GM06990 (cell line): ENCODE measurements at regions not wholly inside any gene's neighbourhood (a gene's known extent, or its start where the extent isn't known, plus 50 kb on each side); places are given as distances from the start of the nearest gene placed in this dataset.
A peak's percentile ranks its signal among the peaks of the same experiment; 100 is the strongest.

Experiments
- DNase-seq: peaks from one replicate; pipeline ENCODE4 v3.0.0-alpha.2; 2011; ENCODE audit not compliant: insufficient read length; ENCODE audit errors: extremely low read depth
- H3K27me3 ChIP-seq: replicated peaks from 2 replicates; pipeline ENCODE4 v1.6.0; 2011; ENCODE audit warnings: low read length; ENCODE audit not compliant: control insufficient read depth, insufficient read depth
- H3K36me3 ChIP-seq: 2 replicates; pipeline ENCODE4 v1.5.1; 2011; ENCODE audit warnings: low read length; ENCODE audit not compliant: control insufficient read depth, insufficient read depth
- H3K4me3 ChIP-seq: replicated peaks from 2 replicates; pipeline ENCODE4 v1.5.1; 2011; ENCODE audit warnings: low read depth, mild to moderate bottlenecking, control low read depth, low read length
- TF ChIP-seq, protein P1 (sequence below): IDR thresholded peaks from 2 replicates; pipeline ENCODE4 v1.5.1; 2011; ENCODE audit warnings: low read length, control low read depth, mild to moderate bottlenecking, inconsistent platforms; ENCODE audit not compliant: insufficient read depth, poor library complexity, severe bottlenecking

DNA sequence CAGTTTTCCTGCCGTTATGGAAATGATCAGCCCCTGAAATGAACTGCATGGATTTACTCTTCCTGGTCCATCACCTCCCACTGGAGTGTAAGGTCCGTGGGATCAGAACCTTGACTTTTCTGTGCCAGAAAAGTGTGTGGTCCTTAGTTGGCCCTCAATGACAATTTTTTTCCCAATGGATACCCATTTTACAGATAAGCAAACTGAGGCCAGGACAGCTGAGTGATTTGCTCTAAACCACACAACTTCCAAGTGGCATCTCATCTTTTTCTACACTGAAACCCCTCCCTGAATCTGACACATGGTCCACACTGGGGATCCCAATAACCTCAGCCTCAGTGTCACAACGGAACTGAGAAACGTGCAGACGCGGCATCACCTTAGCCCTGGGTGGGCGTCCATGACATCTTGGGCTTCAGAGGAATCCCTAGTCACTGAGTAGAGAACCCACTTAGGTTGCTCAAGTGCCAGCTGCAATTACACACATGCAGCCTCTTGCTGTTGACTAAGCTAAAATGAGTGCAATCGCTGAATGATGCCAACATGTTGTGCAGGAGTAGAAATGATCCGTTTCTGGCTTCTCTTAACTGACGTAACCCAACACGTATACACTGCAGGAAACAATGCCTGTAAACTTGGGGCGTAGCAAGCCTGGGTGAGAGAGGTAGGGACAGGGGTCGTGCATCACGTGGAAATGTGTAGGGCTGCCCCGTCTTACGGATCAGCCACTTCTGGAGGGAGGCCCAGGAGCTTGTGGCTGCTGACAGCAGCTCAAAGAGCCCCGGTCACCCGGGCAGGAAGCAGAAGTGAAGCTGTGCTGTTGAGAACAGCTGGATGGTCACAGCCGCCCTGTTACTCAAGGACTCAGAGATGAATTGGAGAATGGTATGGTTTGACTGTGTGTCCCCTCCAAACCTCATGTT lies 136.3 kb downstream of the SHANK2 start:
- no peak for DNase-seq
- TF ChIP-seq, protein P1, sequence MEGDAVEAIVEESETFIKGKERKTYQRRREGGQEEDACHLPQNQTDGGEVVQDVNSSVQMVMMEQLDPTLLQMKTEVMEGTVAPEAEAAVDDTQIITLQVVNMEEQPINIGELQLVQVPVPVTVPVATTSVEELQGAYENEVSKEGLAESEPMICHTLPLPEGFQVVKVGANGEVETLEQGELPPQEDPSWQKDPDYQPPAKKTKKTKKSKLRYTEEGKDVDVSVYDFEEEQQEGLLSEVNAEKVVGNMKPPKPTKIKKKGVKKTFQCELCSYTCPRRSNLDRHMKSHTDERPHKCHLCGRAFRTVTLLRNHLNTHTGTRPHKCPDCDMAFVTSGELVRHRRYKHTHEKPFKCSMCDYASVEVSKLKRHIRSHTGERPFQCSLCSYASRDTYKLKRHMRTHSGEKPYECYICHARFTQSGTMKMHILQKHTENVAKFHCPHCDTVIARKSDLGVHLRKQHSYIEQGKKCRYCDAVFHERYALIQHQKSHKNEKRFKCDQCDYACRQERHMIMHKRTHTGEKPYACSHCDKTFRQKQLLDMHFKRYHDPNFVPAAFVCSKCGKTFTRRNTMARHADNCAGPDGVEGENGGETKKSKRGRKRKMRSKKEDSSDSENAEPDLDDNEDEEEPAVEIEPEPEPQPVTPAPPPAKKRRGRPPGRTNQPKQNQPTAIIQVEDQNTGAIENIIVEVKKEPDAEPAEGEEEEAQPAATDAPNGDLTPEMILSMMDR: no peak
- Histone ChIP-seq H3K4me3 (no peak overlapping the region), H3K27me3 (no peaks in the 10 kb centered on the region; the same call in 1 of the 2 replicates), H3K36me3 (no peaks in the 10 kb centered on the region)

DNA sequence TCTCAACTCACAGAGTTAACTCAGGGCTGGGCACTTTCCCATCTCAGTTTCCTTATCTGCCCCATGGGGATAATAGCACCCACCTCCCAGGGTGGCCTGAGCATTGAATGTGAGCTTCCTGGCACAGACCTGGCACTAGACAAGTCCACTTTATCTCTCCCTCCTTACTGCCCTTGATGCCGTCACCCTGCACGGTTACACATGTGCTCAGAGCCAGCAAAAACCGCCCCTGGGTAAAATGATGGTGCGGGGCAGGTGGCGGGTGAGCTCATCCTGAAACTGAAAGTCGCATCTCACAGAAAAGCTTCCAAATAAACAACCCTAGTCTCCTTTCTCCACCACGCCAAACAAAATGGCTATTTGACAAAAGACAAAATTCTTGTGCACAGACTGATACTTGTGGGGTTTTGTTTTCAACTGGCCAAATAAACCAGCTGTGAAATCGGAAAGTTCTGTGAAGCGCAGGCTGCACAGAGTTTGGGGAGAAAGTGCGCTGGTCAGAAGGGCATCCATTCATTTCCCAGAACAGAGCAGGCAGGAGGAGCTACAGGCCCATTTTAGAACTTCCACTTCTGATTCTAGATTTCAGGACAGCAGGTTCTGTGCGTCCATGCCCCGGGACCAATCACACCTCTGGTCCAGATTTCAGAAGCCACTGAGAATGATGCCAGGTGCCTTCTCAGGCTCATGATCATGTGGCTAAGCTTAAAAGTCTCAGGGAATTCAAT lies 138.1 kb downstream of the SHANK2 start:
- Histone ChIP-seq H3K4me3 (no peak overlapping the region), H3K36me3 (no peaks in the 10 kb centered on the region), H3K27me3 (no peaks in the 10 kb centered on the region; the same call in 1 of the 2 replicates)
- TF ChIP-seq, protein P1: no peak
- DNase-seq: peak; percentile 36

DNA sequence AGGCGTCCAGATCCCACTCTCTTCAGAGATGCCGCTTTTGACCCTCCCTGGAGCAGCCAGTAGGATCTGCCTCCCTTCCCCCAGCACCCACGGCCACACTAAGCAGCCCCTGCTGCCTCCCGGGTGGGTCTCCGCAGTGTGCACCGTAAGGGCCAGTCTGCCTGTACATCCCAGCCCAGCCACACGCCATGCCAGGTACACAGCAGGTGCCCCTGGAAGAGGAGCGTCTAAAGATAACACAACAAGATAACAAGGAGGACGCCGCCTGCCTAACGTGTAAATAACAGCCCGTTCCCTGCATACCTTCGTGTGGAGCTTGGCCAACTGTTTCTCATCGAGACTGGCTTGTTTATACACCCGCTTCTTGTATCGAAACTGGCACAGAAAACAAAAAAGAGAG lies 139.4 kb downstream of the SHANK2 start:
- DNase-seq: no peak
- TF ChIP-seq, protein P1: no peak
- Histone ChIP-seq H3K27me3 (no peaks in the 10 kb centered on the region; the same call in 1 of the 2 replicates), H3K36me3 (no peaks in the 10 kb centered on the region), H3K4me3 (no peak overlapping the region)

DNA sequence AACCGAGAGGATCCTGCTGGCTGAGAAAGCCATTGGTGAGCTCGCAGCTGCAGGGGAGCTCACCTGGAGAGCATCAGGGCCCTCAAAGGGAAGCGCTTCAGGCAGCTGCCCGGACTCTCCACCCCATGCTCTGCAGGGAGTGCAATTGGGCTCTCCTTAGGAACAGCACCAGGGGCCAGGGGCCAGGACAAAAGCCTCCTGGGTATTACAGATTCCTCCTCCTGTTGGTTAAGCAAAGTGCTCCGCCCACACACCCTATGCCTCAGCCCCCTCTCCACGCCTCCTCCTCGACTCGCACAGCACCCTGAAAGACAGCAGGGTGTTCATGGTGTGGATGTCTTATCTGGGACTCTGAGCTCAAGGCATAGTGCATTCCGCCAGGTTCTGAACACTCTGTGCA lies 139.9 kb downstream of the SHANK2 start:
- Histone ChIP-seq H3K36me3 (no peaks in the 10 kb centered on the region), H3K4me3 (no peak overlapping the region), H3K27me3 (no peaks in the 10 kb centered on the region; the same call in 1 of the 2 replicates)
- TF ChIP-seq, protein P1: no peak
- no peak for DNase-seq

DNA sequence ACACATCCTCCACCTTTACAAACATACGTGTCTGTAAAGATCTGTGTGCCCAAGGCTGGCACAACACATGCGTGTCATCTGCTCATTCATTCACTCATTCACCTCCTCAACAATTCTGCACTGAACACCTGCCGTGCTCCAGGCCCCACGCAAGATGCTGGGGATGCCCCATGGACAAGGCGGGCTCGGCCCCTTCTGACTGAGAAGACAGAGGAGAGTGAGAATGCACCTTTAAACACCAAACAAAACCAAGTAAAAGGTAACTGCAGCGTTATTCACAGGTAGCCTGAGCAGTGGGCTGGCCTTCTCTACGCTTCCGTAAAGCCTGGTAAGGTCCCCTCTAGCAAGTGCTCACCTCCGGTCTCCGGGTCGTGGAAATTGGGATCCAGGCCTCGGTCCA lies 142.8 kb downstream of the SHANK2 start:
- no peaks in the 10 kb centered on the region for H3K36me3 ChIP-seq
- TF ChIP-seq, protein P1: no peak
- H3K4me3 ChIP-seq: no peak overlapping the region
- no peak for DNase-seq
- H3K27me3 ChIP-seq: no peaks in the 10 kb centered on the region; the same call in 1 of the 2 replicates
